H1 (cell line): ENCODE measurements at regions not wholly inside any gene's neighbourhood (a gene's known extent, or its start where the extent isn't known, plus 50 kb on each side); places are given as distances from the start of the nearest gene placed in this dataset.
"Not testable (repeated sequence)": the region's sequence is repeated elsewhere in the genome, so short reads cannot be mapped to it uniquely, and the experiment has no call there.

Source experiments
- CTCF ChIA-PET: fragments of 300-600 bp; sonication (Branson Sonifier 250); formaldehyde crosslinking; loops from one replicate; lab custom pipeline; 2021; ENCODE audit not compliant: partially characterized antibody; lab: Charles Lee
- POLR2A ChIA-PET: fragments of 300-600 bp; sonication (Branson Sonifier 250); formaldehyde crosslinking; loops from one replicate; lab custom pipeline; 2021; ENCODE audit warnings: inconsistent platforms; ENCODE audit not compliant: partially characterized antibody; lab: Charles Lee
- DNase-seq, 2 experiments: peaks; one replicate each; pipeline versions ENCODE4 v3.0.0 to v3.0.0-alpha.2; 2010 to 2022; ENCODE audit warnings: low spot score in 2 of 2, low read depth in 1 of 2, mixed read lengths in 1 of 2
- FAIRE-seq: peaks from 2 replicates; lab custom pipeline; 2011; peaks lifted over from hg19 to GRCh38; lab: Jason Lieb, UNC
- H2AFZ ChIP-seq: 2 replicates; pipeline ENCODE4 v1.8.1; 2012; ENCODE audit warnings: low read length, inconsistent platforms
- H2AK5ac ChIP-seq: 2 replicates; pipeline ENCODE4 v1.6.1; 2013; ENCODE audit warnings: low read depth, low read length
- H2BK120ac ChIP-seq: replicated peaks from 2 replicates; pipeline ENCODE3; 2013; ENCODE audit warnings: low read depth, low read length, inconsistent platforms
- H2BK12ac ChIP-seq: 2 replicates; pipeline ENCODE4 v1.6.1; 2013; ENCODE audit warnings: low read depth, low read length
- H2BK15ac ChIP-seq: 2 replicates; pipeline ENCODE4 v1.6.1; 2013; ENCODE audit warnings: low read length
- H2BK20ac ChIP-seq: 2 replicates; pipeline ENCODE4 v1.6.1; 2013; ENCODE audit warnings: low read length
- H2BK5ac ChIP-seq: 2 replicates; pipeline ENCODE4 v1.6.1; 2013; ENCODE audit warnings: low read depth, low read length
- H3K14ac ChIP-seq: 2 replicates; pipeline ENCODE4 v1.6.1; 2013; ENCODE audit warnings: inconsistent platforms; ENCODE audit not compliant: insufficient read length
- H3K18ac ChIP-seq: 2 replicates; pipeline ENCODE4 v1.6.1; 2013; ENCODE audit warnings: low read length; ENCODE audit errors: extremely low read depth
- H3K23ac ChIP-seq: 2 replicates; pipeline ENCODE4 v1.6.1; 2013; ENCODE audit warnings: inconsistent platforms; ENCODE audit not compliant: insufficient read length
- H3K23me2 ChIP-seq: 2 replicates; pipeline ENCODE4 v1.6.1; 2013; ENCODE audit warnings: low read depth, low read length
- H3K27ac ChIP-seq: 2 replicates; pipeline ENCODE4 v1.6.1; 2011; ENCODE audit warnings: low read depth, low read length, inconsistent platforms
- H3K27me3 ChIP-seq, 4 experiments: replicated peaks in 1 of 4; 1 replicate in 1 of 4; 2 replicates in 3 of 4; pipeline versions ENCODE4 v1.6.1 to v1.8.1; 2011 to 2013; ENCODE audit warnings: low read length in 3 of 4, mild to moderate bottlenecking in 3 of 4, inconsistent platforms in 2 of 4, mixed read lengths in 2 of 4, moderate library complexity in 1 of 4; ENCODE audit not compliant: control insufficient read depth in 3 of 4, insufficient read depth in 3 of 4; ENCODE audit errors: extremely low read depth in 1 of 4
- H3K36me3 ChIP-seq, 4 experiments: 2 replicates each; pipeline versions ENCODE4 v1.6.1 to v1.8.1; 2011 to 2013; ENCODE audit warnings: mild to moderate bottlenecking in 4 of 4, low read length in 3 of 4, moderate library complexity in 2 of 4, control low read depth in 1 of 4, inconsistent platforms in 1 of 4; ENCODE audit not compliant: insufficient read depth in 4 of 4, control insufficient read depth in 2 of 4
- H3K4ac ChIP-seq: replicated peaks from 2 replicates; pipeline ENCODE3; 2013; ENCODE audit warnings: low read length, low read depth, mixed read lengths, inconsistent platforms; ENCODE audit not compliant: insufficient read length
- H3K4me1 ChIP-seq, 4 experiments: replicated peaks in 1 of 4; 1 replicate in 1 of 4; 2 replicates in 3 of 4; pipeline versions ENCODE4 v1.6.1 to v1.8.1; 2011 to 2013; ENCODE audit warnings: low read length in 3 of 4, inconsistent platforms in 2 of 4, mixed read lengths in 1 of 4; ENCODE audit not compliant: insufficient read depth in 4 of 4, control insufficient read depth in 3 of 4
- H3K4me2 ChIP-seq, 2 experiments: 2 replicates each; pipeline versions ENCODE4 v1.6.1 to v1.8.1; 2011 to 2013; ENCODE audit warnings: low read depth in 2 of 2, low read length in 2 of 2, control low read depth in 1 of 2, inconsistent platforms in 1 of 2, mild to moderate bottlenecking in 1 of 2; ENCODE audit not compliant: insufficient read depth in 1 of 2
- H3K4me3 ChIP-seq, 4 experiments: fragments of 200-600, 300-600 bp in 1 of 4; sonication (generic), shearing (Covaris generic), sonication (Bioruptor Twin) in 1 of 4; 2 replicates each; pipeline versions ENCODE4 v1.5.1 to v1.8.1; 2011 to 2016; ENCODE audit warnings: low read length in 4 of 4, low read depth in 3 of 4, control low read depth in 2 of 4, inconsistent platforms in 2 of 4, mild to moderate bottlenecking in 2 of 4, mixed read lengths in 1 of 4, moderate library complexity in 1 of 4; ENCODE audit not compliant: insufficient read depth in 2 of 4; ENCODE audit errors: extremely low read depth in 1 of 4
- H3K56ac ChIP-seq: replicated peaks from 2 replicates; pipeline ENCODE3; 2013; ENCODE audit warnings: low read depth, mild to moderate bottlenecking, mixed read lengths, low read length, inconsistent platforms; ENCODE audit not compliant: insufficient read length
- H3K79me1 ChIP-seq: 2 replicates; pipeline ENCODE4 v1.6.1; 2013; ENCODE audit warnings: low read depth, low read length, control low read depth
- H3K79me2 ChIP-seq, 2 experiments: 2 replicates each; pipeline versions ENCODE4 v1.6.1 to v1.8.1; 2012 to 2013; ENCODE audit warnings: low read length in 2 of 2, mild to moderate bottlenecking in 2 of 2, inconsistent platforms in 1 of 2; ENCODE audit not compliant: insufficient read depth in 2 of 2, control insufficient read depth in 1 of 2
- H3K9ac ChIP-seq, 4 experiments: replicated peaks in 1 of 4; 1 replicate in 1 of 4; 2 replicates in 3 of 4; pipeline versions ENCODE4 v1.6.1 to v1.8.1; 2011 to 2013; ENCODE audit warnings: low read depth in 3 of 4, low read length in 3 of 4, control low read depth in 2 of 4, mild to moderate bottlenecking in 2 of 4, moderate library complexity in 2 of 4, inconsistent platforms in 1 of 4; ENCODE audit errors: extremely low read depth in 1 of 4
- H3K9me3 ChIP-seq, 2 experiments: 2 replicates each; pipeline versions ENCODE4 v1.6.1 to v1.8.1; 2012 to 2013; ENCODE audit warnings: mild to moderate bottlenecking in 2 of 2, moderate library complexity in 2 of 2, control low read depth in 1 of 2, inconsistent platforms in 1 of 2, low read depth in 1 of 2, low read length in 1 of 2, mixed read lengths in 1 of 2; ENCODE audit not compliant: insufficient read depth in 2 of 2
- H4K20me1 ChIP-seq, 2 experiments: replicated peaks in 1 of 2; 2 replicates each; pipeline versions ENCODE3 to v1.8.1; 2011 to 2013; ENCODE audit warnings: inconsistent platforms in 2 of 2, low read length in 2 of 2, mild to moderate bottlenecking in 1 of 2; ENCODE audit not compliant: insufficient read depth in 2 of 2, control insufficient read depth in 1 of 2
- H4K5ac ChIP-seq: 2 replicates; pipeline ENCODE4 v1.6.1; 2013; ENCODE audit warnings: low read length, low read depth, mixed read lengths, inconsistent platforms; ENCODE audit not compliant: insufficient read length
- H4K8ac ChIP-seq: 2 replicates; pipeline ENCODE4 v1.8.0; 2013; ENCODE audit warnings: mild to moderate bottlenecking, moderate library complexity, low read length, inconsistent platforms; ENCODE audit not compliant: insufficient read depth; ENCODE audit errors: extremely low read depth
- H4K91ac ChIP-seq: replicated peaks from 2 replicates; pipeline ENCODE3; 2013; ENCODE audit warnings: low read length, mixed read lengths, inconsistent platforms; ENCODE audit not compliant: insufficient read length
- whole genome bisulfite sequencing, 2 experiments: shearing (Covaris generic) in 1 of 2; methylation state at CpG; one replicate each; pipeline versions ENCODE4 v1.1.6 to v1.1.7; 2013 to 2015; ENCODE audit warnings: low lambda C conversion rate in 2 of 2, mixed read lengths in 2 of 2, inconsistent platforms in 1 of 2, low coverage in 1 of 2, missing lambda C conversion rate in 1 of 2; ENCODE audit not compliant: insufficient replicate concordance in 2 of 2, insufficient coverage in 1 of 2, insufficient read length in 1 of 2; ENCODE audit errors: extremely low coverage in 1 of 2, missing lambda C conversion rate in 1 of 2; 5-methylcytosine and 5-hydroxymethylcytosine counted together

DNA sequence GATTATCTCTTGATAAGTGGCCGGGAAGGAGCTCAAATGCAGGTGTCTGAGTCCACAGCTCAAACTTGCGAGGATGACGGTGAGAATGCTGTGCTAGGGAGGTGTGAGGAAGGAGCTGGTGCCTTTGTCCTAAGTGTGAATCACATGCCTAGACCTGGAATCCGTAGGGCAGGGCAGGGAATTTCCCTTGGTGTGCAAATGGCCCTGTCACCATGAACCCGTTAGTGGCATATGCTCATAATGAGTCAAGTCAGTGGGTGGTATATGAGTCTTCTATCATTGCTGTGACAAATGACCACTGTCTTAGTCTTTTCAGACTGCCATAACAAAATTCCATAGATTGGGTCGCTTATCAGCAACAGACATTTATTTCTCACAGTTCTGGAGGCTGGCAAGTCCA, 163.1 kb upstream of the NBPF12 start:
- H3K79me2 ChIP-seq, POLR2A ChIA-PET, H2BK12ac ChIP-seq, H3K14ac ChIP-seq, H3K36me3 ChIP-seq, DNase-seq, H3K4me1 ChIP-seq, H4K5ac ChIP-seq, H2BK15ac ChIP-seq, FAIRE-seq, H3K79me1 ChIP-seq, H3K9me3 ChIP-seq, H3K18ac ChIP-seq, H2BK120ac ChIP-seq, CTCF ChIA-PET, H3K4ac ChIP-seq, H4K8ac ChIP-seq, H2AFZ ChIP-seq, H3K23ac ChIP-seq, H4K91ac ChIP-seq, H3K4me2 ChIP-seq, H3K27me3 ChIP-seq, H4K20me1 ChIP-seq, H3K56ac ChIP-seq, H2BK5ac ChIP-seq, H3K9ac ChIP-seq, H3K4me3 ChIP-seq, H2AK5ac ChIP-seq, H3K23me2 ChIP-seq, H2BK20ac ChIP-seq, H3K27ac ChIP-seq: not testable (repeated sequence)
- 77% methylated on average over 4 of the region's 6 CpGs; no CpG with 5 or more reads in 1 of the 2 experiments for WGBS, 2 experiments

DNA sequence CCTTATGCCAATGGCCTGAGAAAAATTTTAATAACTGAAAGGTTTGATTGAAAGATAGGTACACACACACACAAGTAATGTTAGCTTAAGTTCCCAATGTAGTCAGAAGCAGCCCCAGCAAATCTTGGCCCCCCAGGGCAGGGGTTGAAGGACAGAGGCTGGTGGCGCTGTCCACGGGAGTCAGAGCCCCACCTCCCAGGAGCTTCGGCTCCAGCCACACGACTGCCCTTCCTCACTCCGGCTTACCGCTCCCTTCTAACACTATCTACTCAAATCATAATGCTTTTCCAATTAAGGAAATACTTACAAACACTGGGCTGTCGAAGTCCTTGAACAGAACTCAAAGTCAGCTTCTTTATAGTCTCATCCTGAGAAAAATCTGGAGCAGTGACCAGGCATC, 163.9 kb upstream of the NBPF12 start:
- H4K8ac ChIP-seq, H2BK15ac ChIP-seq, H3K27ac ChIP-seq, H2BK120ac ChIP-seq, H2AK5ac ChIP-seq, CTCF ChIA-PET, H3K18ac ChIP-seq, H3K79me2 ChIP-seq, H4K5ac ChIP-seq, H3K4me3 ChIP-seq, H2BK5ac ChIP-seq, H4K20me1 ChIP-seq, H4K91ac ChIP-seq, DNase-seq, FAIRE-seq, POLR2A ChIA-PET, H3K79me1 ChIP-seq, H3K4me2 ChIP-seq, H3K9ac ChIP-seq, H2BK20ac ChIP-seq, H3K4ac ChIP-seq, H2AFZ ChIP-seq, H3K36me3 ChIP-seq, H3K9me3 ChIP-seq, H3K56ac ChIP-seq, H3K27me3 ChIP-seq, H2BK12ac ChIP-seq, H3K23me2 ChIP-seq, H3K23ac ChIP-seq, H3K14ac ChIP-seq, H3K4me1 ChIP-seq: not testable (repeated sequence)
- WGBS, 2 experiments: 95 to 100% methylated on average over 2 to 4 of the region's 7 CpGs
